Stimulated activated CD8-positive, alpha-beta memory T cell treated with anti-CD3 and anti-CD28 coated beads, Interleukin-15, amount 100 ng/mL, for 1 hour (primary cell): ENCODE measurements at regions not wholly inside any gene's neighbourhood (a gene's known extent, or its start where the extent isn't known, plus 50 kb on each side); places are given as distances from the start of the nearest gene placed in this dataset.
"Not testable (repeated sequence)": the region's sequence is repeated elsewhere in the genome, so short reads cannot be mapped to it uniquely, and the experiment has no call there.

Experiments used
- DNase-seq: peaks from one replicate; pipeline ENCODE4 v3.0.0-alpha.2; 2020; ENCODE audit warnings: low read depth

GRCh38 chr13:44125943-44126469 is 246.3 kb downstream of the LACC1 start:
- DNase-seq, result no peak

GRCh38 chr13:44128552-44129001 is 245.0 kb upstream of the SERP2 start:
- no peak for DNase-seq

GRCh38 chr13:44129418-44129817 is 244.2 kb upstream of the SERP2 start:
- no peak for DNase-seq

- no peak for DNase-seq
Measured at GRCh38 chr13:44131069-44131614, 242.5 kb upstream of the SERP2 start.

GRCh38 chr13:44132710-44133109 is 240.9 kb upstream of the SERP2 start:
- no peak for DNase-seq

- DNase-seq, result no peak
Measured at GRCh38 chr13:44133626-44134025, 240.0 kb upstream of the SERP2 start.

- no peak for DNase-seq
Measured at GRCh38 chr13:44135566-44135965, 238.1 kb upstream of the SERP2 start.

- no peak for DNase-seq
Measured at GRCh38 chr13:44136696-44137268, 236.8 kb upstream of the SERP2 start.

- DNase-seq, result no peak
Measured at GRCh38 chr13:44137466-44137865, 236.2 kb upstream of the SERP2 start.

- no peak for DNase-seq
Measured at GRCh38 chr13:44140146-44140545, 233.5 kb upstream of the SERP2 start.

- DNase-seq, result no peak
Measured at GRCh38 chr13:44140888-44141724, 232.5 kb upstream of the SERP2 start.

GRCh38 chr13:44141725-44142539 is 231.7 kb upstream of the SERP2 start:
- DNase-seq, result peak; percentile 81

- no peak for DNase-seq
Measured at GRCh38 chr13:44142540-44142867, 231.1 kb upstream of the SERP2 start.

- DNase-seq, result no peak
Measured at GRCh38 chr13:44142941-44143665, 230.5 kb upstream of the SERP2 start.

GRCh38 chr13:44146138-44146537 is 227.5 kb upstream of the SERP2 start:
- DNase-seq, result no peak

GRCh38 chr13:44147233-44147632 is 226.4 kb upstream of the SERP2 start:
- no peak for DNase-seq

- no peak for DNase-seq
Measured at GRCh38 chr13:44147648-44148047, 226.0 kb upstream of the SERP2 start.

GRCh38 chr13:44148159-44148914 is 225.3 kb upstream of the SERP2 start:
- no peak for DNase-seq

GRCh38 chr13:44149231-44149630 is 224.4 kb upstream of the SERP2 start:
- DNase-seq, result not testable (repeated sequence)

- DNase-seq, result no peak
Measured at GRCh38 chr13:44149821-44150220, 223.8 kb upstream of the SERP2 start.

- DNase-seq, result no peak
Measured at GRCh38 chr13:44151474-44151873, 222.2 kb upstream of the SERP2 start.
